ENCODE measurements at regions not wholly inside any gene's neighbourhood (a gene's known extent, or its start where the extent isn't known, plus 50 kb on each side); places are given as distances from the start of the nearest gene placed in this dataset.

- TF ChIP-seq BRCA1 (IDR thresholded peaks at IDR 0.05), result no peak
- no peak for TF ChIP-seq BRCA1 (CRISPR knock-in tag; IDR thresholded peaks at IDR 0.05)
- TF ChIP-seq JUND (IDR thresholded peaks at IDR 0.05; ENCODE audit: borderline replicate concordance, low read depth, low read length), result no peak
- no peak for TF ChIP-seq JUND (tag; IDR thresholded peaks at IDR 0.05; ENCODE audit: borderline replicate concordance, low read depth, low read length)
- TF ChIP-seq FOXP1 (CRISPR knock-in tag; IDR thresholded peaks at IDR 0.05), result no peak
- TF ChIP-seq BHLHE40 (IDR thresholded peaks at IDR 0.05; ENCODE audit: low read length), result no peak
- TF ChIP-seq, protein P1, sequence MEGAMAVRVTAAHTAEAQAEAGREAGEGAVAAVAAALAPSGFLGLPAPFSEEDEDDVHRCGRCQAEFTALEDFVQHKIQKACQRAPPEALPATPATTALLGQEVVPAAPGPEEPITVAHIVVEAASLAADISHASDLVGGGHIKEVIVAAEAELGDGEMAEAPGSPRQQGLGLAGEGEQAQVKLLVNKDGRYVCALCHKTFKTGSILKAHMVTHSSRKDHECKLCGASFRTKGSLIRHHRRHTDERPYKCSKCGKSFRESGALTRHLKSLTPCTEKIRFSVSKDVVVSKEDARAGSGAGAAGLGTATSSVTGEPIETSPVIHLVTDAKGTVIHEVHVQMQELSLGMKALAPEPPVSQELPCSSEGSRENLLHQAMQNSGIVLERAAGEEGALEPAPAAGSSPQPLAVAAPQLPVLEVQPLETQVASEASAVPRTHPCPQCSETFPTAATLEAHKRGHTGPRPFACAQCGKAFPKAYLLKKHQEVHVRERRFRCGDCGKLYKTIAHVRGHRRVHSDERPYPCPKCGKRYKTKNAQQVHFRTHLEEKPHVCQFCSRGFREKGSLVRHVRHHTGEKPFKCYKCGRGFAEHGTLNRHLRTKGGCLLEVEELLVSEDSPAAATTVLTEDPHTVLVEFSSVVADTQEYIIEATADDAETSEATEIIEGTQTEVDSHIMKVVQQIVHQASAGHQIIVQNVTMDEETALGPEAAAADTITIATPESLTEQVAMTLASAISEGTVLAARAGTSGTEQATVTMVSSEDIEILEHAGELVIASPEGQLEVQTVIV (CRISPR knock-in tag; IDR thresholded peaks at IDR 0.05; ENCODE audit: borderline replicate concordance), result no peak
- no peak for TF ChIP-seq CEBPB (tag; IDR thresholded peaks at IDR 0.05)
- TF ChIP-seq NFIC (IDR thresholded peaks at IDR 0.05), result no peak
- TF ChIP-seq POLR2A (conservative IDR thresholded peaks at IDR 0.05), result no peak
- TF ChIP-seq CTCF (IDR thresholded peaks at IDR 0.05 in 2 of 3, conservative IDR thresholded peaks at IDR 0.05 in 1 of 3; ENCODE audit: insufficient read depth in 2 of 3, low read depth in 1 of 3, low read length in 3 of 3), result no peak
- TF ChIP-seq SMARCB1 (IDR thresholded peaks at IDR 0.05; ENCODE audit: insufficient read length, low read depth), result no peak
- TF ChIP-seq, protein P2, sequence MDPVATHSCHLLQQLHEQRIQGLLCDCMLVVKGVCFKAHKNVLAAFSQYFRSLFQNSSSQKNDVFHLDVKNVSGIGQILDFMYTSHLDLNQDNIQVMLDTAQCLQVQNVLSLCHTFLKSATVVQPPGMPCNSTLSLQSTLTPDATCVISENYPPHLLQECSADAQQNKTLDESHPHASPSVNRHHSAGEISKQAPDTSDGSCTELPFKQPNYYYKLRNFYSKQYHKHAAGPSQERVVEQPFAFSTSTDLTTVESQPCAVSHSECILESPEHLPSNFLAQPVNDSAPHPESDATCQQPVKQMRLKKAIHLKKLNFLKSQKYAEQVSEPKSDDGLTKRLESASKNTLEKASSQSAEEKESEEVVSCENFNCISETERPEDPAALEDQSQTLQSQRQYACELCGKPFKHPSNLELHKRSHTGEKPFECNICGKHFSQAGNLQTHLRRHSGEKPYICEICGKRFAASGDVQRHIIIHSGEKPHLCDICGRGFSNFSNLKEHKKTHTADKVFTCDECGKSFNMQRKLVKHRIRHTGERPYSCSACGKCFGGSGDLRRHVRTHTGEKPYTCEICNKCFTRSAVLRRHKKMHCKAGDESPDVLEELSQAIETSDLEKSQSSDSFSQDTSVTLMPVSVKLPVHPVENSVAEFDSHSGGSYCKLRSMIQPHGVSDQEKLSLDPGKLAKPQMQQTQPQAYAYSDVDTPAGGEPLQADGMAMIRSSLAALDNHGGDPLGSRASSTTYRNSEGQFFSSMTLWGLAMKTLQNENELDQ (CRISPR knock-in tag; IDR thresholded peaks at IDR 0.05; ENCODE audit: borderline replicate concordance), result no peak
- TF ChIP-seq KLF10 (CRISPR knock-in tag; IDR thresholded peaks at IDR 0.05), result no peak
Measured at GRCh38 chr2:8436585-8436984, 245.3 kb upstream of the ID2 start.

Measured in K562 (cell line).